ENCODE measurements at regions not wholly inside any gene's neighbourhood (a gene's known extent, or its start where the extent isn't known, plus 50 kb on each side); places are given as distances from the start of the nearest gene placed in this dataset.
A peak's percentile ranks its signal among the peaks of the same experiment; 100 is the strongest.

- Mint-ChIP-seq H3K27me3 (ENCODE audit: low read depth) (no peaks in the 10 kb centered on the region), H3K9me3 (ENCODE audit: low read depth) (no peaks in the 10 kb centered on the region), H3K4me1 (ENCODE audit: low read depth) (peaks cover 24% of the 10 kb centered on the region), H3K4me3 (ENCODE audit: unreplicated experiment) (no peak overlapping the region), H3K36me3 (ENCODE audit: low read depth) (no peaks in the 10 kb centered on the region), H3K27ac (ENCODE audit: unreplicated experiment) (no peak overlapping the region)
- no peak for TF ChIP-seq CTCF (IDR thresholded peaks at IDR 0.05)
- no peak for DNase-seq (ENCODE audit: low spot score)
These were observed 697.6 kb downstream of the KCNA4 start for GRCh38 chr11:29319210-29319609.

- Mint-ChIP-seq H3K27ac (ENCODE audit: unreplicated experiment) (peak overlapping the region; percentile 55), H3K4me3 (ENCODE audit: unreplicated experiment) (no peak overlapping the region), H3K4me1 (ENCODE audit: low read depth) (peaks cover 20% of the 10 kb centered on the region), H3K36me3 (ENCODE audit: low read depth) (no peaks in the 10 kb centered on the region), H3K9me3 (ENCODE audit: low read depth) (no peaks in the 10 kb centered on the region), H3K27me3 (ENCODE audit: low read depth) (no peaks in the 10 kb centered on the region)
- TF ChIP-seq CTCF (IDR thresholded peaks at IDR 0.05) = no peak
- DNase-seq (ENCODE audit: low spot score) = no peak
These were observed 698.5 kb downstream of the KCNA4 start for GRCh38 chr11:29318134-29318845.

- Mint-ChIP-seq H3K4me1 (ENCODE audit: low read depth) (peaks cover 20% of the 10 kb centered on the region), H3K4me3 (ENCODE audit: unreplicated experiment) (no peak overlapping the region), H3K27ac (ENCODE audit: unreplicated experiment) (peak overlapping the region; percentile 55), H3K27me3 (ENCODE audit: low read depth) (no peaks in the 10 kb centered on the region), H3K36me3 (ENCODE audit: low read depth) (no peaks in the 10 kb centered on the region), H3K9me3 (ENCODE audit: low read depth) (peaks cover 3% of the 10 kb centered on the region)
- no peak for DNase-seq (ENCODE audit: low spot score)
- TF ChIP-seq CTCF (IDR thresholded peaks at IDR 0.05) = no peak
These were observed 699.1 kb downstream of the KCNA4 start for GRCh38 chr11:29317694-29318093.

- Mint-ChIP-seq H3K27ac (ENCODE audit: unreplicated experiment) (no peak overlapping the region), H3K9me3 (ENCODE audit: low read depth) (peaks cover 3% of the 10 kb centered on the region), H3K4me1 (ENCODE audit: low read depth) (peaks cover 26% of the 10 kb centered on the region), H3K4me3 (ENCODE audit: unreplicated experiment) (no peak overlapping the region), H3K27me3 (ENCODE audit: low read depth) (no peaks in the 10 kb centered on the region), H3K36me3 (ENCODE audit: low read depth) (no peaks in the 10 kb centered on the region)
- TF ChIP-seq CTCF (IDR thresholded peaks at IDR 0.05) = no peak
- DNase-seq (ENCODE audit: low spot score) = no peak
These were observed 701.6 kb downstream of the KCNA4 start for GRCh38 chr11:29315275-29315674.

- Mint-ChIP-seq H3K27ac (ENCODE audit: unreplicated experiment) (no peak overlapping the region), H3K4me1 (ENCODE audit: low read depth) (peaks cover 35% of the 10 kb centered on the region), H3K36me3 (ENCODE audit: low read depth) (no peaks in the 10 kb centered on the region), H3K4me3 (ENCODE audit: unreplicated experiment) (no peak overlapping the region), H3K27me3 (ENCODE audit: low read depth) (no peaks in the 10 kb centered on the region), H3K9me3 (ENCODE audit: low read depth) (peaks cover 3% of the 10 kb centered on the region)
- TF ChIP-seq CTCF (IDR thresholded peaks at IDR 0.05) = no peak
- no peak for DNase-seq (ENCODE audit: low spot score)
These were observed 702.6 kb downstream of the KCNA4 start for GRCh38 chr11:29314211-29314610.

Data from chondrocyte (in vitro differentiated cells).